ENCODE measurements at regions not wholly inside any gene's neighbourhood (a gene's known extent, or its start where the extent isn't known, plus 50 kb on each side); places are given as distances from the start of the nearest gene placed in this dataset.

DNA sequence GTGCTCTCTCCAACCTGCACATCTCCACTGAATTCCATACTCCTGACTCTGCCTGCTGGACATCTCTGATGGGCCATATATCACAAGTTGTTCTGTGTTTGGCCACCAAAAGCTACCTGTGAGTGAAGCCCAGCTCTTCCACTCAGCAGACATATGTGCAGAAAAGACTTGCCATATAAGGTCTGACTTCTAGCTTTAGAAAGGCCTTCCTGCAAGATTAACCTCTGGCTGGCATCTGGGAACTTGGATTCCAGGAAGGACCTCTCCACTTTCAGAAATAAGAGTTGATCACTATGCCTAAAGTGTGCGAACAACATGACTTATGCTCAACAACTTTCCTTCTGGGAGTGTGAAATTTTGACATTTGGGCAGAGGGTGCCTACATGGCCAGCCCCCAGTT, 113.7 kb downstream of the TNFAIP3 start:
- H3F3A ChIP-seq (ENCODE audit: low read length, unreplicated experiment) = no peaks in the 10 kb centered on the region
- no TSS peak for BruUV-seq (replicated peaks)
- H4K20me1 ChIP-seq (ENCODE audit: low read length) = no peaks in the 10 kb centered on the region
- H3K9ac ChIP-seq (ENCODE audit: low read length) = no peak overlapping the region
- H3K27ac ChIP-seq (ENCODE audit: low read length) = no peak overlapping the region
- intact Hi-C loops (cut with micrococcal nuclease) = no loop called here
- no peak for DNase-seq
- H3K9me3 ChIP-seq (ENCODE audit: low read length) = no peaks in the 10 kb centered on the region
- H3K4me1 ChIP-seq (ENCODE audit: insufficient read depth, low read length) = peaks cover 13% of the 10 kb centered on the region
- CTCF ChIA-PET = no interaction called here
- no peak overlapping the region for H3K4me3 ChIP-seq (ENCODE audit: low read length)
- H3K36me3 ChIP-seq (ENCODE audit: low read depth, low read length) = no peaks in the 10 kb centered on the region
- POLR2A ChIA-PET (ENCODE audit: unreplicated experiment) = no interaction called here
- no peaks in the 10 kb centered on the region for H3K27me3 ChIP-seq (ENCODE audit: low read length)
- no peaks in the 10 kb centered on the region for H3K9me2 ChIP-seq (replicated peaks; ENCODE audit: low read length)
- H2AFZ ChIP-seq (ENCODE audit: low read length) = no peak overlapping the region
- no peak for ATAC-seq
- no peak overlapping the region for H3K4me2 ChIP-seq (ENCODE audit: low read length)
- TF ChIP-seq EZH2phosphoT487 (IDR thresholded peaks at IDR 0.05; ENCODE audit: borderline replicate concordance, low read length) (no peak), CTCF (conservative IDR thresholded peaks at IDR 0.05; ENCODE audit: low read depth, low read length) (no peak), EZH2 (IDR thresholded peaks at IDR 0.05; ENCODE audit: low read length, unreplicated experiment) (no peak)
- no peaks in the 10 kb centered on the region for H3K79me2 ChIP-seq (ENCODE audit: low read length)

DNA sequence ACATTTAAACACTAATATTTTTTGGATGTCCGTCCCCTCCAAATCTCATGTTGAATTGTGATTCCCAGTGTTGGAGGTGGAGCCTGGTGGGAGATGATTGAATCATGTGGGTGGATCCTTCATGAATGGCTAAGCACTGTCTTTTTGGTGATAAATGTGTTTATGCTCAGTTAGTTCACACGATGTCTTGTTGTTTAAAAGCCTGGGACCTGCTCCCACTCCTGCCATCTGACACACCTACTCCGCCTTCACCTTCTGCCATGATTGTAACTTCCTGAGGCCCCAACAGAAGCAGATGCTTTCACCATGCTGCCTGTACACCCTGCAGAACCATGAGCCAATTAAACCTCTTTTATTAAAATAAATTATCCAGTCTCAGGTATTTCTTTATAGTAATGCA, 114.7 kb downstream of the TNFAIP3 start:
- Histone ChIP-seq H3K36me3 (ENCODE audit: low read depth, low read length) (no peaks in the 10 kb centered on the region), H3K9ac (ENCODE audit: low read length) (no peak overlapping the region), H3K4me2 (ENCODE audit: low read length) (no peak overlapping the region), H3K9me2 (replicated peaks; ENCODE audit: low read length) (no peaks in the 10 kb centered on the region), H3K4me3 (ENCODE audit: low read length) (no peak overlapping the region), H3K4me1 (ENCODE audit: insufficient read depth, low read length) (peaks cover 13% of the 10 kb centered on the region), H3K27ac (ENCODE audit: low read length) (no peak overlapping the region), H3K79me2 (ENCODE audit: low read length) (no peaks in the 10 kb centered on the region), H3K27me3 (ENCODE audit: low read length) (no peaks in the 10 kb centered on the region), H3F3A (ENCODE audit: low read length, unreplicated experiment) (no peaks in the 10 kb centered on the region), H2AFZ (ENCODE audit: low read length) (no peak overlapping the region), H3K9me3 (ENCODE audit: low read length) (no peaks in the 10 kb centered on the region), H4K20me1 (ENCODE audit: low read length) (no peaks in the 10 kb centered on the region)
- BruUV-seq (replicated peaks) = no TSS peak
- CTCF ChIA-PET = no interaction called here
- POLR2A ChIA-PET (ENCODE audit: unreplicated experiment) = no interaction called here
- DNase-seq (no peak), ATAC-seq (no peak)
- intact Hi-C loops (cut with micrococcal nuclease) = no loop called here
- no peak for TF ChIP-seq EZH2 (IDR thresholded peaks at IDR 0.05; ENCODE audit: low read length, unreplicated experiment)
- TF ChIP-seq CTCF (conservative IDR thresholded peaks at IDR 0.05; ENCODE audit: low read depth, low read length) = no peak
- TF ChIP-seq EZH2phosphoT487 (IDR thresholded peaks at IDR 0.05; ENCODE audit: borderline replicate concordance, low read length) = no peak

DNA sequence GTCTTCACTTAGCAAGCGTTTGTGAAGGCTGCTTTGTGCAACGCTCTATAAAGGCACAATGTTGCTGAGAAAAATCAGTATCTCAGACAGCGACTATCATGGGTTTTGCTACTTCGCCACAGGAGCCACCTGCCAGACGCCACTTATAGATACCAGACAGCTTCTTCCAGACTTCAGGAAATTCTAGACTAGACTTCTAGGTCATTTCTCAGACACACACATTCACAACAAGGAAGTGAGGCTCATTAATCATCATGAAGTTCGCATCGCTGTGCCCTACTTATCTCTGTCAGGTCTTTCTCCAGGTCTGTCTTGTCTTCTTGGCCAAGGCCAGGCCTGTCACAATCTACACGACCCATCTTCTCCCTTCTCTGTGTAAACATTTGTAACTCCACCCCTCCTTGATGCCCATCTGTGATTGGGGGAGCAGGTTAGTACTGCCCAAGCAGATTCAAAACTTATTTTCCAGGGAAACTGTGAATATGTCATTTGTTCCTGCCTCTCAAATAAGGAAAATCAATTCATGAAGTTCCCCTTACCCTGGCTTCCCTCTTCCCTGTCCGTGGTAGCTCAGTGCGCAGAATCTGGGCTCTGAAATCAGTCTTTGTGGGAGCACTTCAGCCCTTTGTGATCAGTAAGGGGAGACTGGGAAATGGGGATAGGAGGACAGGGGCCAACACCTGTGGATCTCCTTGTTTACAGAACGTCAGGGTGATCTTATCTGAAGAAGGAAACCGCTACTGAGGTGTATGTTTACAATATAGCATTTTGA, 115.5 kb downstream of the TNFAIP3 start:
- no peak for ATAC-seq
- BruUV-seq (replicated peaks) = no TSS peak
- ChIA-PET CTCF (no interaction called here), POLR2A (ENCODE audit: unreplicated experiment) (no interaction called here)
- Histone ChIP-seq H3K9me2 (replicated peaks; ENCODE audit: low read length) (no peaks in the 10 kb centered on the region), H3K27ac (ENCODE audit: low read length) (no peak overlapping the region), H2AFZ (ENCODE audit: low read length) (no peak overlapping the region), H3K79me2 (ENCODE audit: low read length) (no peaks in the 10 kb centered on the region), H3K4me1 (ENCODE audit: insufficient read depth, low read length) (peaks cover 13% of the 10 kb centered on the region), H3K9me3 (ENCODE audit: low read length) (no peaks in the 10 kb centered on the region), H3K4me3 (ENCODE audit: low read length) (no peak overlapping the region), H3F3A (ENCODE audit: low read length, unreplicated experiment) (no peaks in the 10 kb centered on the region), H3K9ac (ENCODE audit: low read length) (no peak overlapping the region), H3K4me2 (ENCODE audit: low read length) (no peak overlapping the region), H3K27me3 (ENCODE audit: low read length) (no peaks in the 10 kb centered on the region), H3K36me3 (ENCODE audit: low read depth, low read length) (no peaks in the 10 kb centered on the region), H4K20me1 (ENCODE audit: low read length) (no peaks in the 10 kb centered on the region)
- intact Hi-C loops (cut with micrococcal nuclease) = no loop called here
- no peak for DNase-seq
- TF ChIP-seq EZH2 (IDR thresholded peaks at IDR 0.05; ENCODE audit: low read length, unreplicated experiment) (no peak), EZH2phosphoT487 (IDR thresholded peaks at IDR 0.05; ENCODE audit: borderline replicate concordance, low read length) (no peak), CTCF (conservative IDR thresholded peaks at IDR 0.05; ENCODE audit: low read depth, low read length) (no peak)
